ENCODE measurements at regions not wholly inside any gene's neighbourhood (a gene's known extent, or its start where the extent isn't known, plus 50 kb on each side); places are given as distances from the start of the nearest gene placed in this dataset.

DNA sequence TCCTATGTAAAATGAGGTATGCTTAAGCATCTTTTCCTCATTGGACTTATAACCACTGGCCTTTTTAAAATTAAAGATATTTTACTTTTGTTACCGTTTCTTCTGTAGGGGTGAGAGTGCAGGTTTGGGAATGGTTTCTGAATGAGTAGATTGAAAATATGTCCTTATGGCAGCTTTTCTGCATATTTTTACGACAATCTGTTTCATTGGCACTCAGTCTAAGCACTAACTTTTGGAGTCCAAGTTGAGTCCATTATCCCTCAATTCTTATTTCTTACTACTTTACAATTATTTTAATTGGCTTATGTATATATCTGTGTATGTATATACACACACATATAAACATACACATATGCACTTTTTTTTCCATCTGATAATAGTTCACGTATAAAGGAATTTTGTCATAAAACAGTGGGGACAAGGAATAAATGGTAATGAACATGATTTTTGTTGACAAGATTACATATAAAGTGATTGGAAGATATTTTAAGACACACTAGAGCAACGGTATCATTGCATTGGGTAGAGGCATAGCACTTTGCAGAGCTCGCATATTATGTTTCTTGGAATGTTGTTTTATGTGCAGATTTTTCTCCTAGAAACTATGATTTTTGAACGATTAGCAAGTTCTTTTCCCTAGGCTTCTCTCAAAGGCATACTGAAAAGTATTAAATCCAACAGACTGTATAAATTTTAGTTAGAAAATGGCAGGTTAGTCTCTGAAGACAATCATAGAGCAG, 133.0 kb downstream of the FAT4 start:
- TF ChIP-seq, protein P1, sequence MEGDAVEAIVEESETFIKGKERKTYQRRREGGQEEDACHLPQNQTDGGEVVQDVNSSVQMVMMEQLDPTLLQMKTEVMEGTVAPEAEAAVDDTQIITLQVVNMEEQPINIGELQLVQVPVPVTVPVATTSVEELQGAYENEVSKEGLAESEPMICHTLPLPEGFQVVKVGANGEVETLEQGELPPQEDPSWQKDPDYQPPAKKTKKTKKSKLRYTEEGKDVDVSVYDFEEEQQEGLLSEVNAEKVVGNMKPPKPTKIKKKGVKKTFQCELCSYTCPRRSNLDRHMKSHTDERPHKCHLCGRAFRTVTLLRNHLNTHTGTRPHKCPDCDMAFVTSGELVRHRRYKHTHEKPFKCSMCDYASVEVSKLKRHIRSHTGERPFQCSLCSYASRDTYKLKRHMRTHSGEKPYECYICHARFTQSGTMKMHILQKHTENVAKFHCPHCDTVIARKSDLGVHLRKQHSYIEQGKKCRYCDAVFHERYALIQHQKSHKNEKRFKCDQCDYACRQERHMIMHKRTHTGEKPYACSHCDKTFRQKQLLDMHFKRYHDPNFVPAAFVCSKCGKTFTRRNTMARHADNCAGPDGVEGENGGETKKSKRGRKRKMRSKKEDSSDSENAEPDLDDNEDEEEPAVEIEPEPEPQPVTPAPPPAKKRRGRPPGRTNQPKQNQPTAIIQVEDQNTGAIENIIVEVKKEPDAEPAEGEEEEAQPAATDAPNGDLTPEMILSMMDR (IDR thresholded peaks at IDR 0.05): no peak
- TF ChIP-seq POLR2A (IDR thresholded peaks at IDR 0.05): no peak
